CD14-positive monocyte (primary cell): ENCODE measurements at regions not wholly inside any gene's neighbourhood (a gene's known extent, or its start where the extent isn't known, plus 50 kb on each side); places are given as distances from the start of the nearest gene placed in this dataset.

Source experiments
- DNase-seq, 3 donors: peaks; one replicate each; pipeline ENCODE4 v3.0.0-alpha.2; 2011 to 2022
- H2AFZ ChIP-seq: 2 replicates; pipeline ENCODE4 v1.6.0; 2012; ENCODE audit warnings: mild to moderate bottlenecking, low read depth, low read length, inconsistent platforms; ENCODE audit not compliant: insufficient read depth, poor library complexity, severe bottlenecking
- H3K27ac ChIP-seq, 2 donors: 1 replicate in 1 of 2; 2 replicates in 1 of 2; pipeline ENCODE4 v1.5.1; 2012 to 2013; ENCODE audit warnings: low read length in 2 of 2, control low read depth in 1 of 2, inconsistent platforms in 1 of 2, low read depth in 1 of 2, mild to moderate bottlenecking in 1 of 2
- H3K27me3 ChIP-seq, 2 donors: one replicate each; pipeline versions ENCODE4 v1.6.0 to v1.6.1; 2011 to 2013; ENCODE audit warnings: low read length in 2 of 2; ENCODE audit not compliant: control insufficient read depth in 2 of 2, insufficient read depth in 2 of 2
- H3K36me3 ChIP-seq, 2 donors: replicated peaks in 1 of 2; 1 replicate in 1 of 2; 2 replicates in 1 of 2; pipeline versions ENCODE4 v1.5.1 to v1.6.1; 2012 to 2013; ENCODE audit warnings: low read length in 2 of 2, control low read depth in 1 of 2, inconsistent platforms in 1 of 2, mild to moderate bottlenecking in 1 of 2; ENCODE audit not compliant: insufficient read depth in 2 of 2, control insufficient read depth in 1 of 2
- H3K4me1 ChIP-seq, 2 donors: 1 replicate in 1 of 2; 2 replicates in 1 of 2; pipeline versions ENCODE4 v1.5.1 to v1.6.1; 2012 to 2013; ENCODE audit warnings: low read length in 2 of 2, control low read depth in 1 of 2, inconsistent platforms in 1 of 2, mild to moderate bottlenecking in 1 of 2, moderate library complexity in 1 of 2; ENCODE audit not compliant: insufficient read depth in 2 of 2, control insufficient read depth in 1 of 2
- H3K4me2 ChIP-seq: replicated peaks from 2 replicates; pipeline ENCODE3; 2012; ENCODE audit warnings: low read length, moderate library complexity, mild to moderate bottlenecking; ENCODE audit not compliant: poor library complexity, severe bottlenecking; ENCODE audit errors: extremely low read depth
- H3K4me3 ChIP-seq, 3 experiments: fragments of 200-600 bp in 1 of 3; sonication (generic) in 1 of 3; replicated peaks in 1 of 3; 1 replicate in 2 of 3; 2 replicates in 1 of 3; pipeline ENCODE4 v1.5.1; 2011 to 2013; ENCODE audit warnings: low read length in 3 of 3, mild to moderate bottlenecking in 3 of 3, control low read depth in 2 of 3, low read depth in 2 of 3, inconsistent platforms in 1 of 3, moderate library complexity in 1 of 3
- H3K79me2 ChIP-seq: 2 replicates; pipeline ENCODE4 v1.6.0; 2012; ENCODE audit warnings: mild to moderate bottlenecking, control low read depth, inconsistent platforms, low read length, moderate library complexity; ENCODE audit not compliant: insufficient read depth
- H3K9ac ChIP-seq: 2 replicates; pipeline ENCODE4 v1.6.0; 2017; ENCODE audit warnings: low read length, mild to moderate bottlenecking; ENCODE audit not compliant: insufficient read depth, poor library complexity, severe bottlenecking
- H3K9me3 ChIP-seq, 2 donors: replicated peaks in 1 of 2; 1 replicate in 1 of 2; 2 replicates in 1 of 2; pipeline versions ENCODE4 v1.5.1 to v1.6.1; 2012 to 2013; ENCODE audit warnings: low read length in 2 of 2, control low read depth in 1 of 2; ENCODE audit not compliant: control insufficient read depth in 1 of 2, insufficient read depth in 1 of 2
- H4K20me1 ChIP-seq: 2 replicates; pipeline ENCODE4 v1.6.0; 2012; ENCODE audit warnings: mild to moderate bottlenecking, low read length, control low read depth, moderate library complexity; ENCODE audit not compliant: insufficient read depth
- H3K27ac Mint-ChIP-seq, 7 donors: one replicate each; pipeline ENCODE4 v1.8.0; 2020; ENCODE audit warnings: mild to moderate bottlenecking in 7 of 7, mixed read lengths in 7 of 7, moderate library complexity in 6 of 7, inconsistent platforms in 2 of 7
- H3K27me3 Mint-ChIP-seq, 3 donors: one replicate each; pipeline ENCODE4 v1.8.0; 2021 to 2022; ENCODE audit warnings: low read depth in 3 of 3, mild to moderate bottlenecking in 3 of 3, mixed read lengths in 3 of 3, moderate library complexity in 3 of 3, inconsistent platforms in 1 of 3
- H3K36me3 Mint-ChIP-seq, 2 donors: one replicate each; pipeline ENCODE4 v1.8.0; 2020; ENCODE audit warnings: mixed read lengths in 2 of 2, inconsistent platforms in 1 of 2, mild to moderate bottlenecking in 1 of 2
- H3K4me1 Mint-ChIP-seq: one replicate; pipeline ENCODE4 v1.8.0; 2020; ENCODE audit warnings: mild to moderate bottlenecking, mixed read lengths
- H3K4me3 Mint-ChIP-seq, 2 donors: one replicate each; pipeline ENCODE4 v1.8.0; 2020; ENCODE audit warnings: mild to moderate bottlenecking in 2 of 2, mixed read lengths in 2 of 2, moderate library complexity in 1 of 2
- H3K9me3 Mint-ChIP-seq, 7 donors: one replicate each; pipeline ENCODE4 v1.8.0; 2020 to 2022; ENCODE audit warnings: mixed read lengths in 7 of 7, mild to moderate bottlenecking in 6 of 7, moderate library complexity in 6 of 7, inconsistent platforms in 2 of 7
- WGBS: methylation state at CpG from one replicate; pipeline ENCODE4 v1.1.5; 2013; ENCODE audit warnings: missing lambda C conversion rate; ENCODE audit not compliant: insufficient coverage; 5-methylcytosine and 5-hydroxymethylcytosine counted together
- intact Hi-C, 2 donors: fragments of 100-400 bp; cut with micrococcal nuclease; formaldehyde crosslinking; loops; one replicate each; pipeline versions ENCODE4 v1.15.0 to v1.15.1; 2023
- TF ChIP-seq, protein P1 (sequence below): fragments of 200-600 bp; IDR thresholded peaks from one replicate; pipeline ENCODE4 v1.8.0; 2022; ENCODE audit warnings: antibody characterized with exemption, mild to moderate bottlenecking

DNA sequence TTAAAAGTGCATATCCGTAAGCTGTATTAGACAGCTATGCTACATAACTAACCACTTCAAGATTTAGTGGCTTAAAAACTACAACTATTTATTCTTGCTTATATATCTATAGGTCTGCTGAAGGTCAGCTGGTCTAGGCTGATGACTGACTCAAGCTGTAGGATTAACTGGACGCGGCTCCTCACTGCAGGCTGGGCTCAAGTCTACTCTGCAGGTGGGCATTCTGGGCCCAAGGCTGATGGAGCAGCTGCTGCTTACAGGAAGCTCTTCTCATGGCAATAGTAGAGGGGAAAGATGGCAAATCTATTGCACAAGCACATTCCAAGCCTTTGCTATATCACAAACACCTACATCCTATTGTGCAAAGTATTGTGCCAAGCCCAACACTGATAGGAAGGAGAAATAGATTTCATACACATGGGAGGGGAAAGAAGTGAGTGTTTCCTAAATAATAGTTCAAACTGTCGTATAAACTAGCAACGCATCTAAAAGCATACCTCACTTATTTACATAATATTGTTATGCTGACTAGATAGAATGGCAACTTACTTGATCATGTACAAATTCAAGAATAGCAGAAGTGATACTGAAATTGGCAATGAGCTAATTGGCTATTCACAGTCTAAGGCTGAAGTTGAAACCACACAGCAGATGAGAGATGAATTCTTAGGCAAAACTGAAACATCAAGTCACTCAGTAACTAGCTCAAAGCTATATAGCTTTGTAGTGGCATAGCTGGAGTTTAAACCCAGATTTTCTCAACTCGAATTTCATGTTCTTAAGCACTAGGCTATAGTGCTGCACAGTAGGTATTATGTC, 263.8 kb downstream of the NKX6-1 start:
- peaks cover 0 to 14% (median 5%) of the 10 kb centered on the region in 7 donors for H3K9me3 Mint-ChIP-seq
- H3K4me3 ChIP-seq: no peak overlapping the region
- no peaks in the 10 kb centered on the region for H3K79me2 ChIP-seq
- no peaks in the 10 kb centered on the region for H4K20me1 ChIP-seq
- no peak overlapping the region for H3K4me3 Mint-ChIP-seq
- DNase-seq: no peak
- 92% methylated on average over 2 of the region's 6 CpGs for WGBS
- peaks cover 0 to 4% of the 10 kb centered on the region in 2 donors for H3K9me3 ChIP-seq
- H3K27ac ChIP-seq: no peak overlapping the region
- no peaks in the 10 kb centered on the region for H3K4me1 Mint-ChIP-seq
- no peak overlapping the region for H3K27ac Mint-ChIP-seq
- H2AFZ ChIP-seq: no peak overlapping the region
- intact Hi-C loops: no loop called here
- no peaks in the 10 kb centered on the region for H3K36me3 ChIP-seq
- no peaks in the 10 kb centered on the region for H3K27me3 ChIP-seq
- peaks cover 0 to 2% (median 0%) of the 10 kb centered on the region in 3 donors for H3K27me3 Mint-ChIP-seq
- TF ChIP-seq, protein P1, sequence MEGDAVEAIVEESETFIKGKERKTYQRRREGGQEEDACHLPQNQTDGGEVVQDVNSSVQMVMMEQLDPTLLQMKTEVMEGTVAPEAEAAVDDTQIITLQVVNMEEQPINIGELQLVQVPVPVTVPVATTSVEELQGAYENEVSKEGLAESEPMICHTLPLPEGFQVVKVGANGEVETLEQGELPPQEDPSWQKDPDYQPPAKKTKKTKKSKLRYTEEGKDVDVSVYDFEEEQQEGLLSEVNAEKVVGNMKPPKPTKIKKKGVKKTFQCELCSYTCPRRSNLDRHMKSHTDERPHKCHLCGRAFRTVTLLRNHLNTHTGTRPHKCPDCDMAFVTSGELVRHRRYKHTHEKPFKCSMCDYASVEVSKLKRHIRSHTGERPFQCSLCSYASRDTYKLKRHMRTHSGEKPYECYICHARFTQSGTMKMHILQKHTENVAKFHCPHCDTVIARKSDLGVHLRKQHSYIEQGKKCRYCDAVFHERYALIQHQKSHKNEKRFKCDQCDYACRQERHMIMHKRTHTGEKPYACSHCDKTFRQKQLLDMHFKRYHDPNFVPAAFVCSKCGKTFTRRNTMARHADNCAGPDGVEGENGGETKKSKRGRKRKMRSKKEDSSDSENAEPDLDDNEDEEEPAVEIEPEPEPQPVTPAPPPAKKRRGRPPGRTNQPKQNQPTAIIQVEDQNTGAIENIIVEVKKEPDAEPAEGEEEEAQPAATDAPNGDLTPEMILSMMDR: no peak
- H3K36me3 Mint-ChIP-seq: no peaks in the 10 kb centered on the region
- no peak overlapping the region for H3K4me2 ChIP-seq
- no peak overlapping the region for H3K9ac ChIP-seq
- no peaks in the 10 kb centered on the region for H3K4me1 ChIP-seq

DNA sequence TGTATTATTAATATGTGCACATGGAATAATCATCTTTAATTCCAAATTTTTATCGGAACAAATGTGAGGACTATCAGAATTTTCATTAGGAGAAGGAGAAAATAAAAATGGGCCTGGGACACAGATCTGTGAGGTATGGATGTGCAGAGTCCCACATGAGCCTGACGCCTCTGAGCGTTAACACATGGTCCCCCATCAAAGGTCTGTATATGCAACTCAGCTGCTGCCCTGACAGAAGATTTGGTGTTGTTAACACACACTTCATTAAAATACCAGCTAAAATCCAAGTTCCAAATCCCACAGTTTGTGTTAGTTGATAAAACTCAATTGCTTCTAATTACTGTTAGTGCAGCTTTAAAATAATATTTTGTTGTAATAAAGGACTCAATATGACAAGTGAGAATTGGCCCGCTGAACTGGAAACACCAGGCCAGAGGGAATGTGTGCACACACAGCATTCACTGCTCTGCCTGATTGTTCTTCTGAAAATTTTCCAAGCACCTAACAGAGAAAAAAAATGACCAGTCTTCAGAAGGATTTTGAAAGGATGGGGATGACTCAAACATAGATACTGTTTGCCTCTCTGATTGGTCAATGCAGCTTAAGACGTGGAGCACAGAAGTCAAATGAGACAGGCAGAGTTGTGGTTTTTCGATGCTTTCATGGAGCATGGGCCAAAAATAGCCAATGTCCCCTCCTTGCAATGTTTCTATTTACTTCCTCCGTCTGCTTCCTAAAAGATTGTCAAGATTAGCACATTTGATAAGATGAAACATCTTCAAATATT, 266.6 kb downstream of the NKX6-1 start:
- WGBS: 20% methylated on average over 2 of the region's 7 CpGs
- no peak overlapping the region for H3K4me2 ChIP-seq
- intact Hi-C loops: no loop called here
- Mint-ChIP-seq H3K27me3 (peaks cover 0 to 2% (median 0%) of the 10 kb centered on the region in 3 donors), H3K4me3 (no peak overlapping the region), H3K4me1 (no peaks in the 10 kb centered on the region), H3K27ac (no peak overlapping the region), H3K9me3 (peaks cover 0 to 8% (median 4%) of the 10 kb centered on the region in 7 donors), H3K36me3 (no peaks in the 10 kb centered on the region)
- no peak overlapping the region for H2AFZ ChIP-seq
- no peak for DNase-seq
- no peaks in the 10 kb centered on the region for H3K27me3 ChIP-seq
- H4K20me1 ChIP-seq: no peaks in the 10 kb centered on the region
- TF ChIP-seq, protein P1: no peak
- H3K9me3 ChIP-seq: peaks cover 0 to 4% of the 10 kb centered on the region in 2 donors
- no peak overlapping the region for H3K27ac ChIP-seq
- H3K79me2 ChIP-seq: no peaks in the 10 kb centered on the region
- H3K4me3 ChIP-seq: no peak overlapping the region
- H3K36me3 ChIP-seq: no peaks in the 10 kb centered on the region
- H3K9ac ChIP-seq: no peak overlapping the region
- H3K4me1 ChIP-seq: no peaks in the 10 kb centered on the region
